Heart left ventricle (tissue), 13 donors: ENCODE measurements at regions not wholly inside any gene's neighbourhood (a gene's known extent, or its start where the extent isn't known, plus 50 kb on each side); places are given as distances from the start of the nearest gene placed in this dataset.

Source experiments
- CTCF ChIP-seq, 12 donors: fragments of 200-600 bp; sonication (generic) in 4 of 12; IDR thresholded peaks; one replicate each; pipeline versions ENCODE4 v1.5.0 to v1.8.0; 2018 to 2022; ENCODE audit warnings: antibody characterized with exemption in 12 of 12, mild to moderate bottlenecking in 5 of 12
- POLR2A ChIP-seq, 2 donors: fragments of 450-650 bp; IDR thresholded peaks; one replicate each; pipeline ENCODE4 v1.6.1; 2017; ENCODE audit warnings: antibody characterized with exemption in 2 of 2, mild to moderate bottlenecking in 2 of 2, moderate library complexity in 2 of 2
- donor health status: ischemic (EF 13 %, LVEDD 7.1; RV severe dilation, severe dysfunction).
- donor health status: DM: no; HTN: yes; CAD: no.
- donor health status: DM: no; HTN: no; CAD: no.
- donor health status: ischemic (EF 25% LVEDD 6.9; RV normal size, moderate dysfunction).
- donor health status: ischemic (EF 25% LVEDD 5.7; RV mildly dilated, moderate dysfunction).
- donor health status: ischemic (EF 35%, LVEDD 5.7; RV mildly dilated, moderate dysfunction).
- donor health status: nonischemic (EF 11% LVEDD 7.7; RV severe dilation, severe dysfunction).
- donor health status: DM: yes; HTN: yes; CAD: no.
- donor health status: PGD.
- donor health status: ischemic (EF 29% LVEDD 5.4; RV normal size, mild dysfunction).
- donor health status: nonischemic (EF 23%, LVEDD 6.1; RV moderate dilation, normal function).

- TF ChIP-seq POLR2A (IDR thresholded peaks at IDR 0.05) = no peak
- peak in 1 of 12 donors; percentile 1 for TF ChIP-seq CTCF (IDR thresholded peaks at IDR 0.05)
Observed at GRCh38 chr20:50321797-50322480, 131.3 kb downstream of the CEBPB start.
